ENCODE measurements at regions not wholly inside any gene's neighbourhood (a gene's known extent, or its start where the extent isn't known, plus 50 kb on each side); places are given as distances from the start of the nearest gene placed in this dataset.
"Not testable (repeated sequence)": the region's sequence is repeated elsewhere in the genome, so short reads cannot be mapped to it uniquely, and the experiment has no call there.

DNA sequence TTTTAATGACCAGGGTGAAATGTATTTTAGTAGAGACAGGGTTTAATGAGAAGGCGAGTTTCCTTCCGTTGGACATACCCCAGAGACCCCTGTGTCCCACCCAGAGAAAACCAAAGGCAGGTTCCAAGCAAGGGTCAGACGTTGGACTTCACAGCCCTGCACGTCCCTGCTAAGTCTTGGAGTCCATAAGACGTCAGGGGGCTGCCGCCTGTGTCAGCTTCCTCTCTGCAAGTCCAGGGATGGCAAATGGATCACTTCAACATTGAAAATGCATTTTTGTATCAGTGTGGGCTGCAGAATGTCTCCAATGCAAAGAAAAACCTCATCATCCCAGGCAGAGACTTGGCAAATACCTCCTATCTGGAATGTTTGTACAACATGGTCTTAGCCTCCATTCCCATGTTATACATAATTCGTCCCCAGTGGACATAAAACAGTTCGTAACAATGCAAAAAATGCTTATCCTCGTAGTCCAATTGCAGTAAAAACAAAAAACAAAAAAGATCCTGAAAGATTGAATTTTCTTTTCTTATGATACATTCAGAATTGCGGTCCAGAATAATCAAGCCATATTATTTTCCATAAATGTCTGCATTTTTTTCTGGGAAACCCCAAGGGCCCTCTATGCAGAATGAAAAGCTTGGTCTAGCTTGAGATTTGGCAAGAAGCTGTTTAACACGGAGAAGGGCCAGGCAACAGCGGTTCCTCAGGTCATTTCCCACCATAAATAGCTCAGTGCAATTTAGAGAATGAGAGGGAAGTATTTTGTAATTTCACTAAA lies 190.9 kb downstream of the SHOX start:
- ATAC-seq (no peak), DNase-seq (no peak)
- no peaks in the 10 kb centered on the region for H3K4me1 ChIP-seq
- no peak overlapping the region for H3K4me3 ChIP-seq
- TF ChIP-seq CTCF (IDR thresholded peaks at IDR 0.05): no peak
- intact Hi-C loops (cut with DNase I): loop anchor here in 1 of 2 donors (5.0 kb wide), 1 partner anchor 409 kb away; no protein-coding TSS in a partner anchor
- no peaks in the 10 kb centered on the region for H3K27me3 ChIP-seq (ENCODE audit: insufficient read depth in 3 of 3, low read length in 2 of 3)
- 47 to 49% (median 48%) methylated on average over 12 of the region's 12 CpGs for WGBS, 3 donors
- H3K9me3 ChIP-seq: peaks cover 6% of the 10 kb centered on the region
- H3K36me3 ChIP-seq (ENCODE audit: insufficient read depth in 1 of 2, low read depth in 1 of 2): no peaks in the 10 kb centered on the region
- H3K27ac ChIP-seq: no peak overlapping the region

DNA sequence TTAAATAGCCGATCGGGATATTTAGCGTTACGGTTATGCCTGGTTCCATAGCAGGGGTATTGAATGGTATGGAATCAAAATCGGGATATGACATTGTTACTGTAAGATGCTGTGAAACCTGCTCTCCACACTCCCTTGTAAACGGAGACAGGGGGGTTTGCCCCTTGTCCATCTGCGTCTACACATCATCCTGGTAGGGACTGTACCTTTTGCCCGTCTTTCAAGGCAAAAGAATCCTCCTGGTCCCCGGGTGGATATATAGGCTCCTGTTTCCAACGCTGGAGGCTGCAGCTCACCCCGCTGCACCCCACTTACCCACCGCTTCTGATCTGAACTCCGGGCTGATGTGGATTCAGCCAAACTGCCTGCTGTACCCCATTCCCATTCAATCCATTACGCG lies 189.1 kb downstream of the SHOX start:
- ATAC-seq (no peak), DNase-seq (no peak)
- intact Hi-C loops (cut with DNase I): loop anchor here in 1 of 2 donors (5.0 kb wide), 1 partner anchor 407 kb away; no protein-coding TSS in a partner anchor
- Histone ChIP-seq H3K36me3 (ENCODE audit: insufficient read depth in 1 of 2, low read depth in 1 of 2) (no peaks in the 10 kb centered on the region), H3K27ac (no peak overlapping the region), H3K4me3 (no peak overlapping the region), H3K27me3 (ENCODE audit: insufficient read depth in 3 of 3, low read length in 2 of 3) (no peaks in the 10 kb centered on the region), H3K9me3 (peaks cover 6% of the 10 kb centered on the region), H3K4me1 (no peaks in the 10 kb centered on the region)
- 88 to 93% (median 90%) methylated on average over 15 of the region's 15 CpGs for WGBS, 3 donors
- no peak for TF ChIP-seq CTCF (IDR thresholded peaks at IDR 0.05)

DNA sequence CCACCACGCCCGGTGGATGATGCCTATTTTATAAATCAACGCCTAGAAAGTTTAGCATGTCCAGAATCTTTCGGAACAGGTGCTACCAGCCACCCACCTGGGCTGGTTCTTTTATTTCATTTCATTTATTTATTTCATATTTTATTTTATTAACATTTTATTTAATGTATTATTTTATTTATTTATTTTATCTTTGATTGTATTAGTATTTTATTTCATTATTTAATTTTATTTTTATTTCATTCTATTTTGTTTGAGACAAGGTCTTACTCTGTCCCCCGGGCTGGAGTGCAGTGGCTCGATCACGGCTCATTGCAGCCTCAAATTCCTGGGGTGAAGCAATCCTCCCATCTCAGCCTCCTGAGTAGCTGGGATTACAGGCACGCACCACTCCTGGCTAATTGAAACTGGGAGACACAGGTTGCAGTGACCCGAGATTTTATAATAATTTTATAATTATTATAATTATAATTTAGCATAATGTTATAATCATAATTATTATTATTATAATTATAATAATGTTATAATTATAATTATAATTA lies 187.2 kb downstream of the SHOX start:
- no peaks in the 10 kb centered on the region for H3K36me3 ChIP-seq (ENCODE audit: insufficient read depth in 1 of 2, low read depth in 1 of 2)
- no peak for TF ChIP-seq CTCF (IDR thresholded peaks at IDR 0.05)
- intact Hi-C loops (cut with DNase I): no loop called here
- peaks cover 6% of the 10 kb centered on the region for H3K9me3 ChIP-seq
- ATAC-seq (no peak), DNase-seq (no peak)
- H3K27ac ChIP-seq: no peak overlapping the region
- H3K27me3 ChIP-seq (ENCODE audit: insufficient read depth in 3 of 3, low read length in 2 of 3): no peaks in the 10 kb centered on the region
- H3K4me1 ChIP-seq: no peaks in the 10 kb centered on the region
- 92 to 96% (median 92%) methylated on average over 9 of the region's 9 CpGs for WGBS, 3 donors
- H3K4me3 ChIP-seq: no peak overlapping the region

- WGBS, 3 donors: 86 to 93% (median 91%) methylated on average over 9 of the region's 9 CpGs
- DNase-seq; H3K27ac ChIP-seq; intact Hi-C loops (cut with DNase I); H3K27me3 ChIP-seq (ENCODE audit: insufficient read depth in 3 of 3, low read length in 2 of 3); ATAC-seq; H3K4me3 ChIP-seq; H3K4me1 ChIP-seq; H3K9me3 ChIP-seq; H3K36me3 ChIP-seq (ENCODE audit: insufficient read depth in 1 of 2, low read depth in 1 of 2): not testable (repeated sequence)
Observed at GRCh38 chrX:817147-817546, 186.6 kb downstream of the SHOX start.

- Histone ChIP-seq H3K36me3 (ENCODE audit: insufficient read depth in 1 of 2, low read depth in 1 of 2) (no peaks in the 10 kb centered on the region), H3K9me3 (peaks cover 6% of the 10 kb centered on the region), H3K27me3 (ENCODE audit: insufficient read depth in 3 of 3, low read length in 2 of 3) (no peaks in the 10 kb centered on the region), H3K4me1 (no peaks in the 10 kb centered on the region), H3K27ac (no peak overlapping the region), H3K4me3 (no peak overlapping the region)
- no peak for TF ChIP-seq CTCF (IDR thresholded peaks at IDR 0.05)
- intact Hi-C loops (cut with DNase I): no loop called here
- no peak for ATAC-seq
- no peak for DNase-seq
- WGBS, 3 donors: 94 to 97% (median 97%) methylated on average over 14 of the region's 14 CpGs
Observed at GRCh38 chrX:816411-816810, 185.8 kb downstream of the SHOX start.
